Fibroblast of the aortic adventitia (primary cell): ENCODE measurements at regions not wholly inside any gene's neighbourhood (a gene's known extent, or its start where the extent isn't known, plus 50 kb on each side); places are given as distances from the start of the nearest gene placed in this dataset.
A peak's percentile ranks its signal among the peaks of the same experiment; 100 is the strongest.

ENCODE experiments used
- DNase-seq: peaks from one replicate; pipeline ENCODE4 v3.0.0-alpha.2; 2010; ENCODE audit warnings: low read depth
- H3K4me3 ChIP-seq: 2 replicates; pipeline ENCODE4 v1.5.1; 2011; ENCODE audit warnings: low read depth, mild to moderate bottlenecking, control low read depth, low read length, moderate library complexity
- TF ChIP-seq, protein P1 (sequence below): IDR thresholded peaks from 2 replicates; pipeline ENCODE4 v1.5.1; 2011; ENCODE audit warnings: mild to moderate bottlenecking, low read length, control low read depth, inconsistent platforms; ENCODE audit not compliant: insufficient read depth

DNA sequence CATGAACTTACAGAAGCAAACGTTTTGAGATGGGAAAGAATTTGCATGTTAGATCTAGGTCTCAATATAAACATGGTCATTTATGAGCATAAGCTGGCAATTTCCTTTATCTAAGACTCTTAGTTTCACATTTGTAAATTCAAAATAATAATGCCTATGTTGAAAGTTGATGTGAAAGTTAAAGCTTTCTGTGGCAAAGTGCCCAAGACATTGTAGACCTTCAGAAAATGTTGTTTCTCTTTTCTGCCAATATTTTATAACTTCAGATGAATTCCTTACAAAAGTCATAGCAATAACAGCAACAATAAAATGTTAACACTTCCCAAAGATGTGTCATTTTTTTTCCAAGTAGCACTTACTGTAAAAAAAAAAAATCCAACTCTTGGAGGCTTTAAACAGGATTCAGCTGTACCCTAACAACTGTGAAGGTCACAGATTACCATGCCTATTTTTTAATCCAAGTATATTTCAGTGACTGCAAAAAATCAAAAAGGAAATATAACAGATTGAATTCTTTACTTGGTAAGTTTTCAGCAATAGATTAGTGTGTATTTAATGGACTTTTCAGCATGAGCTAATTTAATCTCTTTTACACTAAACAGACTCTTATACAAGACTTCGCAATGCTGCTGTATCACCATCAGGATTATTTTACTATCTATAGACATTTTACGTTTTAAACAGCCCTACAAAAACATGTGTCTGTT, 206.5 kb upstream of the PDE5A start:
- TF ChIP-seq, protein P1, sequence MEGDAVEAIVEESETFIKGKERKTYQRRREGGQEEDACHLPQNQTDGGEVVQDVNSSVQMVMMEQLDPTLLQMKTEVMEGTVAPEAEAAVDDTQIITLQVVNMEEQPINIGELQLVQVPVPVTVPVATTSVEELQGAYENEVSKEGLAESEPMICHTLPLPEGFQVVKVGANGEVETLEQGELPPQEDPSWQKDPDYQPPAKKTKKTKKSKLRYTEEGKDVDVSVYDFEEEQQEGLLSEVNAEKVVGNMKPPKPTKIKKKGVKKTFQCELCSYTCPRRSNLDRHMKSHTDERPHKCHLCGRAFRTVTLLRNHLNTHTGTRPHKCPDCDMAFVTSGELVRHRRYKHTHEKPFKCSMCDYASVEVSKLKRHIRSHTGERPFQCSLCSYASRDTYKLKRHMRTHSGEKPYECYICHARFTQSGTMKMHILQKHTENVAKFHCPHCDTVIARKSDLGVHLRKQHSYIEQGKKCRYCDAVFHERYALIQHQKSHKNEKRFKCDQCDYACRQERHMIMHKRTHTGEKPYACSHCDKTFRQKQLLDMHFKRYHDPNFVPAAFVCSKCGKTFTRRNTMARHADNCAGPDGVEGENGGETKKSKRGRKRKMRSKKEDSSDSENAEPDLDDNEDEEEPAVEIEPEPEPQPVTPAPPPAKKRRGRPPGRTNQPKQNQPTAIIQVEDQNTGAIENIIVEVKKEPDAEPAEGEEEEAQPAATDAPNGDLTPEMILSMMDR, result no peak
- H3K4me3 ChIP-seq, result no peak overlapping the region
- peak; percentile 20 for DNase-seq

DNA sequence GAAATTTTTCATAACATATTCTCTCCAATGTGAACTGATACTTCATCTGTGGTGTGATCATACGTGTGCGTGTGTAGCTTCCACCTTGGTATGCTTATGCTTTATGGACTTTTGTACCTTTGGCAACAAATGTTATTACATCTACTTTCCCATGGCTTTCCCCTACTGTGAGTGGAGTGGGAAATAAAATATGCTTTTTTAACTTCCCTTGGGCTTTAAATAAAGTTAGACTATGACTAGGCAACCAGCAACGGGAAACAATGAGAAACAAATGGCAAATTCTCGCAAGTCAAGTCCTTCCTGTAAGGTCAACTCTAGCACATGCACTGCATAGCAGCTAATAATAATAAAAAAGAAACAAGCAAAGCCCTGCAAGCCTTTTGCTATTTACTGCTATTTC, 205.0 kb upstream of the PDE5A start:
- TF ChIP-seq, protein P1, result no peak
- DNase-seq, result peak; percentile 25

DNA sequence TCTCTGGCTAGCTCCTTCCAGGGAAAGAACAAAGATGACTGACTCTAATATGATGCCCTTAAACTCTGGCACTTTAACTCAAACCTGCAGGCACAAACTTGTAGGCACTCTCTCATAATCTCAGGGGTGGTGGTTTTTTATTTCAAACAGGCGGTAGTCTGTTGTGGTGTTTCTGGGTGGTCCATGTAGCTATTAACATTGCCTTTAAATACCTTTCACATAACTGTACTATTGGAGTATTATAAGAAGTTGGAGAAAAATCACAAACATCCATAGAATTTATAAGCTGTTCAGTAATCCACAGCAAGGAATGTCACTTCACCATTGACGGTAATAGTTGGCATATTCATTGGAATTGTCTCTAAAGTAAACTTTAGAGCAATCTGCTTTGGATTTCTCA, 204.2 kb upstream of the PDE5A start:
- DNase-seq, result no peak
- H3K4me3 ChIP-seq, result no peak overlapping the region
- TF ChIP-seq, protein P1, result no peak

More for the DNA sequence above, 205.0 kb upstream of the PDE5A start:
- no peak overlapping the region for H3K4me3 ChIP-seq

DNA sequence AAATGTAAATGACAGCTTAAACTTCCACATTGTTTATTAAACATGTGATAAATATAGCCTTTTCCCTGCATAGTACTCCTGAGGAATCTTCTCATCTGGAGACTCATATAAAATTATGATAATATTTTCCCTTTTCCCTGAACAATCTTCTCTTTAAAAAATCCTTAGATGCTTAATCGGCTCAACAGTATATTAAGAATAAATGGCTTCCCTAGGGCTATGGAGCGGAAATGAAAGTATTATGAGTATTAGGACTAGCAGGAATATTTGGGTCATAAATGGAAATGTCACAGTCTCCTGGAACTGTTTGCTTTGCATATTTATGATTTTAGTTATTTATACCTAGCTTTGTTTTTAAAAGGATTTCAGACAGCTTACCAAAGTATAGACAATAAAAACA, 200.7 kb upstream of the PDE5A start:
- DNase-seq, result no peak
- H3K4me3 ChIP-seq, result no peak overlapping the region
- TF ChIP-seq, protein P1, result no peak

DNA sequence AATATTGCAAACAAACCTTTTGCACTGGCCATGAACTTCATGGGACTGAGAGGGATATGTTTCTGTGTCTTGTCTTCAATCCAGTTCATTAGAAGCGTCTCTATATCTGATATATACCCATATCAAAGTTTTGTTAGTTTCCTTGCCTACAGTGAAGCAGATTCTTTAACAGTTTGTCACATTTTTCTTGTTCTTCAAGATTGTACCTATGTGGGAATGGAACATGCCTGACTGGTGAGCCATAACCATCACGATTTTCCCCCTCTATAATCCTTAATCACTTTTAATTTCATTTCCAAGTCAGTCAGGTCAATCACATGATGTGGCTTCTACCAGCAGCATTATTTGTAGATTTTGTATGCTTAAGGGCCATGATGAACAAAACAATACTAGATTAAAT, 197.1 kb upstream of the PDE5A start:
- TF ChIP-seq, protein P1, result no peak
- no peak overlapping the region for H3K4me3 ChIP-seq
- no peak for DNase-seq

DNA sequence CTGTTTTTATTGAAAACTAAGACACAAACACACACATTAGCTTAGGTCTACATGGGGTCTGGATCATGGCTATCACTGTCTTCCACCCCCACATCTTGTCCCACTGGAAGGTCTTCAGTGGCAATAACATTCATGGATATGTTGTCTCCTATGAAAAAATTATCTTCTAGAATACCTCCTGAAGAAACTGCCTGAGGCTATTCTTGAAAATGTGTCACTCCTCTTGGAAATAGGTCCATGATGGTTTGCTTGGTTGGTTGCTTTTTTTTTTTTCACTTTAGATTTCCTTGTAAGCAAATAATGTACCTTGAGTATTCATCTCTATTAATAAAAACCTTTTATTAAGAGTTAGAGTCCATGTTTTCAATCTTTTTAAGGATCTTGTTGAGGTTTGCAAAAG, 195.3 kb upstream of the PDE5A start:
- TF ChIP-seq, protein P1, result no peak
- no peak overlapping the region for H3K4me3 ChIP-seq
- no peak for DNase-seq

DNA sequence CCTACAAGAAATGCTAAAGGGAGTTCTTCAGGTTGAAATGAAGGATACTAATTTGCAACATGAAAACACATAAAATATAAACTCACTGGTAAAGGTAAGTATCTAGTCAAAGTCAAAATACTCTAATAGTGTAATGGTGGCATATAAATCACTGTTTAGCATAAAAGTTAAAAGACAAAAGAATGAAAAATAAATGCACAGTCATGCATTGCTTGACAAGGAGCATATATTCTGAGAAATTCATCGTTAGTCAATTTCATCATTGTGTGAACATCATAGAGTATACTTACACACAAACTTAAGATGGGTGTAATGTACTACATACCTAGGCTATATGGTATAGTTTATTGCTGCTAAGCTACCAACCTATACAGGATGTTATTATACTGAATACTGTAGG, 194.4 kb upstream of the PDE5A start:
- TF ChIP-seq, protein P1, result no peak
- no peak overlapping the region for H3K4me3 ChIP-seq
- DNase-seq, result no peak
